Mucosa of stomach (tissue), 1 donor: ENCODE measurements at regions not wholly inside any gene's neighbourhood (a gene's known extent, or its start where the extent isn't known, plus 50 kb on each side); places are given as distances from the start of the nearest gene placed in this dataset.
"Not testable (repeated sequence)": the region's sequence is repeated elsewhere in the genome, so short reads cannot be mapped to it uniquely, and the experiment has no call there.

Experiments
- H3K27me3 ChIP-seq: one replicate; pipeline ENCODE4 v1.7.0; 2013; ENCODE audit warnings: mild to moderate bottlenecking, low read length; ENCODE audit not compliant: control insufficient read depth, insufficient read depth
- H3K36me3 ChIP-seq: one replicate; pipeline ENCODE4 v1.7.0; 2013; ENCODE audit warnings: low read length; ENCODE audit not compliant: control insufficient read depth, insufficient read depth
- H3K4me1 ChIP-seq: one replicate; pipeline ENCODE4 v1.7.0; 2013; ENCODE audit warnings: mild to moderate bottlenecking, low read length; ENCODE audit not compliant: control insufficient read depth, insufficient read depth
- H3K4me3 ChIP-seq: one replicate; pipeline ENCODE4 v1.7.0; 2013; ENCODE audit warnings: low read length
- H3K9ac ChIP-seq: one replicate; pipeline ENCODE4 v1.7.0; 2013; ENCODE audit warnings: mild to moderate bottlenecking, low read length, moderate library complexity
- H3K9me3 ChIP-seq: one replicate; pipeline ENCODE4 v1.7.0; 2013; ENCODE audit warnings: mild to moderate bottlenecking, low read length, moderate library complexity; ENCODE audit not compliant: control insufficient read depth
- donor health status: Pancreatic carcinoma.

DNA sequence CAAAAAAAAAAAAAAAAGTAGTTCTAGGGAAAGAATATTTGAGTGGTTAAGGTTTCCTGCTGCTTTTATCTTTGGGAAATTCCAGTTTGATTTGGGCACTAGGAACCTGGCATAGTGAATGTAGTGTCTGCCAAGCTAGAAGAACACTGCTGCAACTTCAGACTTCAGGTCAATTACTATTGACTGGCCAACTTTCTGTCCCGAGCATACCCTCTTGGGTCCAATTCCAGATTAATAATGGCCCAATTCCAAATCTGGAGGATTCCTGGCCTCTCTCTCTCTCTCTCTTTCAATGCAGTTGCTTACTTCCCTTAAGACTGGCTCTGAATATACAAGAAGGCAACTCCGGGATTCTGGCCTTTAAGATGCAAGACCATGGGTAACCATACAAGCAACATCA is 74.9 kb downstream of the ANKEF1 start:
- Histone ChIP-seq H3K27me3 (no peaks in the 10 kb centered on the region), H3K36me3 (no peaks in the 10 kb centered on the region), H3K9me3 (no peaks in the 10 kb centered on the region), H3K4me1 (peaks cover 20% of the 10 kb centered on the region), H3K9ac (no peak overlapping the region), H3K4me3 (no peak overlapping the region)

GRCh38 chr20:10110151-10110550 is 75.4 kb downstream of the ANKEF1 start:
- no peak overlapping the region for H3K9ac ChIP-seq
- no peaks in the 10 kb centered on the region for H3K27me3 ChIP-seq
- H3K9me3 ChIP-seq: no peaks in the 10 kb centered on the region
- no peak overlapping the region for H3K4me3 ChIP-seq
- H3K4me1 ChIP-seq: peaks cover 20% of the 10 kb centered on the region
- no peaks in the 10 kb centered on the region for H3K36me3 ChIP-seq

DNA sequence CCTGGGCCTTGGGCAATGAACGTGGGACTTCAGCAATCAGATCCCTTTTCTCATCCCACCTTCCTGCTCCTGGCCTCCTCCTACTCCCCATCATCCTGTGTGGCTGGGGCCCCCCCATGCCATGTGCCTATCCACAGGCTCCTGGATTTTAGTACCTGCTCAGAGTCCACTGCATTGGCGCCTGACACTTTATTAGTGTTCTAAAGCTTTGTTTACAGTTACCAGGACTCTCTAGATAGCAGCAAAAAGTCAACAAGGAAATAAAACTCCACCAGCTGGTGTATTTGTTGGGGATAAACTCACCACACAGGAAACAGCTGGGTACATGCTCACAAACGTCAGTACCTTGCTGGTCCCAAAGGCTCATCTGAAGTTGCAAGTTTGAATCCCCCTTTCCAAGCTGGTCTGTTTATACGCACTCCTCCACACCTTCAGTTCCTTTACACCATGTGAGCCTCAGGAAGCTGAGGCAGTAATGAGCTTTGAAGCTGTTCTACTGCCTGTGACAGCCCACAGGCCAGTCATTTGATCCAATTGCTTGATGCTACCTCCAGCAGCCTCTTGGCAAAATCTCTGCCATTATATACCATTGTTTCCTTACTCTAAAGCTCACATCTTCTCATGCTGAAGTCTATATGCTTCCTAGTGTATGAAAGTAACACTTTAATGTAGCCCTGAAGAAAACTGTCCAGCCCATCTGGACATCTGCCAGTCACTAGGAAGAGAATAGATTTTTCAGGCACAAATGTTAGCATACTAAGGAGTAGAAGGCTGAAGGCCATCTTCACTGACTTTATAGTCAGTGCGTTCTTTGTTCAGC is 76.6 kb downstream of the ANKEF1 start:
- Histone ChIP-seq H3K9ac (peak overlapping the region; percentile 4), H3K36me3 (no peaks in the 10 kb centered on the region), H3K27me3 (no peaks in the 10 kb centered on the region), H3K9me3 (no peaks in the 10 kb centered on the region), H3K4me1 (peaks cover 20% of the 10 kb centered on the region), H3K4me3 (no peak overlapping the region)

- Histone ChIP-seq H3K4me3 (no peak overlapping the region), H3K4me1 (peaks cover 20% of the 10 kb centered on the region), H3K9me3 (no peaks in the 10 kb centered on the region), H3K36me3 (no peaks in the 10 kb centered on the region), H3K27me3 (no peaks in the 10 kb centered on the region), H3K9ac (no peak overlapping the region)
Observed at GRCh38 chr20:10111959-10112250, 77.1 kb downstream of the ANKEF1 start.

GRCh38 chr20:10113746-10114145 is 79.0 kb downstream of the ANKEF1 start:
- no peaks in the 10 kb centered on the region for H3K36me3 ChIP-seq
- no peak overlapping the region for H3K9ac ChIP-seq
- no peaks in the 10 kb centered on the region for H3K27me3 ChIP-seq

DNA sequence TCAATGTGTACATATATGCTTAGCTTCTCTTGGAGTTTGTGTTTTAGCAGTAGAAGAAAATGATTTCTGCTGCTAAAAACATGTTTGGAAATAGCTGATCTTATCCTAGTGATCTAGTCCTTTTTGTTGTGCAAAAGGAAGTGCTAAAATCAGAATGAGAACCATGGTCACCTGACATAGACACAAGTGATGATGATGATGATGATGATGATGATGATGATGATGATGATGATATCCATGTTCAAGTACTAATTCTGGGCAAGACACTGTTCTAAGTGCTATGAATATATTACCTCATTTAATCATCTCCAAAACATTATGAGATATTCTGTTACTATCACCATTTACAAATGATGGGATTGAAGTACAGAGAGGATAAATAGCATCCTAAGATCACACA is 79.8 kb downstream of the ANKEF1 start:
- no peaks in the 10 kb centered on the region for H3K9me3 ChIP-seq
- no peaks in the 10 kb centered on the region for H3K36me3 ChIP-seq
- H3K4me3 ChIP-seq: no peak overlapping the region
- H3K4me1 ChIP-seq: peaks cover 20% of the 10 kb centered on the region
- H3K27me3 ChIP-seq: no peaks in the 10 kb centered on the region
- no peak overlapping the region for H3K9ac ChIP-seq

More at GRCh38 chr20:10113746-10114145, 79.0 kb downstream of the ANKEF1 start:
- H3K9me3 ChIP-seq: no peaks in the 10 kb centered on the region
- no peak overlapping the region for H3K4me3 ChIP-seq
- peaks cover 20% of the 10 kb centered on the region for H3K4me1 ChIP-seq

- H3K9me3 ChIP-seq: no peaks in the 10 kb centered on the region
- no peak overlapping the region for H3K4me3 ChIP-seq
- no peak overlapping the region for H3K9ac ChIP-seq
- H3K4me1 ChIP-seq: peaks cover 20% of the 10 kb centered on the region
- H3K36me3 ChIP-seq: no peaks in the 10 kb centered on the region
- no peaks in the 10 kb centered on the region for H3K27me3 ChIP-seq
Observed at GRCh38 chr20:10115021-10115420, 80.2 kb downstream of the ANKEF1 start.

- no peak overlapping the region for H3K9ac ChIP-seq
- H3K9me3 ChIP-seq: no peaks in the 10 kb centered on the region
- H3K4me3 ChIP-seq: no peak overlapping the region
- no peaks in the 10 kb centered on the region for H3K36me3 ChIP-seq
- no peaks in the 10 kb centered on the region for H3K27me3 ChIP-seq
- H3K4me1 ChIP-seq: no peaks in the 10 kb centered on the region
Observed at GRCh38 chr20:10119336-10119735, 84.5 kb downstream of the ANKEF1 start.

DNA sequence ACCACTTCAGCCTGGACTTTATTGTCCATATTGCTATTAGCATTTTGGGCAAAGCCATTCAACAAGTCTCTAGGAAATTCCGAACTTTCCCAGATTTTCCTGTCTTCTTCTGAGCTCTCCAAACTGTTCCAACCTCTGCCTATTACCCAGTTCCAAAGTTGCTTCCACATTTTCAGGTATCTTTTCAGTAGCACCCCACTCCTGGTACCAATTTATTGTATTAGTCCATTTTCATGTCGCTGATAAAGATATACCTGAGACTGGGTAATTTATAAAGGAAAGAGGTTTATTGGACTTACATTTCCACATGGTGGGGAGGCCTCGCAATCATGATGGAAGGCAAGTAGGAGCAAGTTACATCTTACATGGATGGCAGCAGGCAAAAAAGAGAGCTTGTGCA is 90.1 kb downstream of the ANKEF1 start:
- H3K9me3 ChIP-seq, H3K4me1 ChIP-seq, H3K4me3 ChIP-seq, H3K27me3 ChIP-seq, H3K9ac ChIP-seq, H3K36me3 ChIP-seq: not testable (repeated sequence)

GRCh38 chr20:10125757-10126156 is 91.0 kb downstream of the ANKEF1 start:
- no peaks in the 10 kb centered on the region for H3K9me3 ChIP-seq
- H3K36me3 ChIP-seq: no peaks in the 10 kb centered on the region
- H3K4me1 ChIP-seq: no peaks in the 10 kb centered on the region
- H3K4me3 ChIP-seq: no peak overlapping the region
- no peaks in the 10 kb centered on the region for H3K27me3 ChIP-seq
- no peak overlapping the region for H3K9ac ChIP-seq

- H3K36me3 ChIP-seq: no peaks in the 10 kb centered on the region
- H3K9ac ChIP-seq: no peak overlapping the region
- H3K4me3 ChIP-seq: no peak overlapping the region
Observed at GRCh38 chr20:10129749-10130148, 88.9 kb upstream of the SNAP25 start.

GRCh38 chr20:10131732-10132345 is 86.8 kb upstream of the SNAP25 start:
- Histone ChIP-seq H3K27me3 (no peaks in the 10 kb centered on the region), H3K36me3 (no peaks in the 10 kb centered on the region), H3K4me3 (no peak overlapping the region), H3K9ac (no peak overlapping the region), H3K9me3 (no peaks in the 10 kb centered on the region), H3K4me1 (peaks cover 7% of the 10 kb centered on the region)

More at GRCh38 chr20:10129749-10130148, 88.9 kb upstream of the SNAP25 start:
- Histone ChIP-seq H3K9me3 (no peaks in the 10 kb centered on the region), H3K27me3 (no peaks in the 10 kb centered on the region), H3K4me1 (peaks cover 7% of the 10 kb centered on the region)
